HepG2 (cell line): ENCODE measurements at regions not wholly inside any gene's neighbourhood (a gene's known extent, or its start where the extent isn't known, plus 50 kb on each side); places are given as distances from the start of the nearest gene placed in this dataset.

Experiments used
- ATAC-seq: fragments of 200-7000 bp; cut with Tn5 transposase; 3 replicates; pipeline ENCODE4 v1.9.1; 2020; ENCODE audit warnings: mild to moderate bottlenecking, moderate library complexity
- BruUV-seq: library from RNA; stranded (reverse); fragments of 400-500 nt; replicated peaks from 2 replicates; lab custom pipeline; 2021; lab: Mats Ljungman, UMichigan
- CTCF ChIA-PET: fragments of 300-600 bp; formaldehyde crosslinking; extraction: SDS; loops from one replicate; lab custom pipeline; 2021; ENCODE audit warnings: low total read pairs, inconsistent platforms, low intra/inter-chr PET ratio; lab: Yijun Ruan, JAX
- POLR2A ChIA-PET: fragments of 350-600 bp; sonication (Branson Sonifier 250); formaldehyde crosslinking; loops from one replicate; lab custom pipeline; 2020; ENCODE audit warnings: antibody characterized with exemption, inconsistent platforms; lab: Yijun Ruan, JAX
- DNase-seq: peaks from one replicate; pipeline ENCODE4 v3.0.0-alpha.2; 2015; ENCODE audit warnings: low spot score
- FAIRE-seq: peaks from 3 replicates; lab custom pipeline; 2011; peaks lifted over from hg19 to GRCh38; lab: Jason Lieb, UNC
- H2AFZ ChIP-seq: one replicate; pipeline ENCODE4 v1.6.1; 2011; ENCODE audit warnings: low read length, inconsistent platforms
- H3K27ac ChIP-seq: fragments of 300-600 bp; 3 replicates; pipeline ENCODE4 v1.8.0; 2011; ENCODE audit warnings: mixed run types, mild to moderate bottlenecking, mixed read lengths, low read length, inconsistent platforms; ENCODE audit not compliant: insufficient read depth; ENCODE audit errors: extremely low read length
- H3K27me3 ChIP-seq, 2 experiments: fragments of 200-600 bp in 1 of 2; 2 replicates in 1 of 2; 3 replicates in 1 of 2; pipeline versions ENCODE4 v1.6.0 to v1.8.0; 2011; ENCODE audit warnings: low read length in 2 of 2, mild to moderate bottlenecking in 2 of 2, moderate library complexity in 2 of 2, inconsistent platforms in 1 of 2; ENCODE audit not compliant: insufficient read depth in 2 of 2, control insufficient read depth in 1 of 2
- H3K36me3 ChIP-seq, 2 experiments: fragments of 200-600 bp in 1 of 2; replicated peaks in 1 of 2; 2 replicates in 1 of 2; 3 replicates in 1 of 2; pipeline versions ENCODE4 v1.5.1 to v1.8.0; 2011; ENCODE audit warnings: low read length in 2 of 2, inconsistent platforms in 1 of 2; ENCODE audit not compliant: insufficient read depth in 2 of 2, control insufficient read depth in 1 of 2
- H3K4me1 ChIP-seq: 2 replicates; pipeline ENCODE4 v1.5.1; 2012; ENCODE audit warnings: low read length, inconsistent platforms; ENCODE audit not compliant: insufficient read depth
- H3K4me2 ChIP-seq: 2 replicates; pipeline ENCODE4 v1.6.0; 2011; ENCODE audit warnings: low read depth, low read length, inconsistent platforms
- H3K4me3 ChIP-seq, 3 experiments: fragments of 200-600 bp in 1 of 3; sonication (generic), shearing (Covaris generic) in 1 of 3; replicated peaks in 1 of 3; 2 replicates each; pipeline ENCODE4 v1.5.1; 2011 to 2016; ENCODE audit warnings: low read length in 3 of 3, inconsistent platforms in 2 of 3, low read depth in 2 of 3, mild to moderate bottlenecking in 2 of 3, control low read depth in 1 of 3, mixed read lengths in 1 of 3; ENCODE audit not compliant: insufficient read depth in 1 of 3
- H3K79me2 ChIP-seq: one replicate; pipeline ENCODE4 v1.6.1; 2011; ENCODE audit warnings: low read length, inconsistent platforms; ENCODE audit not compliant: insufficient read depth
- H3K9ac ChIP-seq: 2 replicates; pipeline ENCODE4 v1.6.0; 2011; ENCODE audit warnings: mild to moderate bottlenecking, low read depth, low read length, inconsistent platforms; ENCODE audit not compliant: insufficient read depth
- H3K9me3 ChIP-seq: 2 replicates; pipeline ENCODE4 v1.5.1; 2012; ENCODE audit warnings: mild to moderate bottlenecking, low read length
- H4K20me1 ChIP-seq: 2 replicates; pipeline ENCODE4 v1.6.0; 2011; ENCODE audit warnings: inconsistent platforms, mild to moderate bottlenecking, low read length, moderate library complexity; ENCODE audit not compliant: insufficient read depth
- ARNT ChIP-seq: fragments of 450-650 bp; IDR thresholded peaks from 2 replicates; pipeline ENCODE4 v1.6.1; 2017
- CCAR2 ChIP-seq: fragments of 200-400 bp; formaldehyde crosslinking; optimal IDR thresholded peaks from 2 replicates; pipeline ENCODE3; 2018; ENCODE audit warnings: low read depth, mild to moderate bottlenecking, low read length, moderate library complexity
- EHMT2 ChIP-seq: fragments of 200-600 bp; sonication (generic); IDR thresholded peaks from 2 replicates; pipeline ENCODE4 v1.7.0; 2017; ENCODE audit warnings: antibody characterized with exemption, low read depth, low read length, borderline replicate concordance
- ELF1 ChIP-seq: sonication (generic); formaldehyde crosslinking; IDR thresholded peaks from 2 replicates; pipeline ENCODE4 v1.4.0; 2020; ENCODE audit warnings: missing genetic modification reagents
- ISL2 ChIP-seq: sonication (generic); formaldehyde crosslinking; IDR thresholded peaks from 2 replicates; pipeline ENCODE4 v1.5.0; 2020; ENCODE audit warnings: missing genetic modification reagents
- LRRFIP1 ChIP-seq: sonication (generic); formaldehyde crosslinking; conservative IDR thresholded peaks from 2 replicates; pipeline ENCODE4 v1.4.0; 2020; ENCODE audit warnings: missing genetic modification reagents
- MEIS1 ChIP-seq: sonication (generic); formaldehyde crosslinking; IDR thresholded peaks from 2 replicates; pipeline ENCODE4 v1.9.0; 2021; ENCODE audit warnings: mild to moderate bottlenecking, missing genetic modification reagents, moderate library complexity, borderline replicate concordance
- MXI1 ChIP-seq: IDR thresholded peaks from 3 replicates; pipeline ENCODE4 v1.6.1; 2012; ENCODE audit warnings: low read depth, low read length, inconsistent platforms, borderline replicate concordance
- MYC ChIP-seq: sonication (generic); formaldehyde crosslinking; IDR thresholded peaks from 2 replicates; pipeline ENCODE4 v1.9.0; 2021; ENCODE audit warnings: missing genetic modification reagents, borderline replicate concordance
- MYPOP ChIP-seq: sonication (generic); formaldehyde crosslinking; IDR thresholded peaks from 2 replicates; pipeline ENCODE4 v1.8.1; 2023; ENCODE audit warnings: mild to moderate bottlenecking, moderate library complexity, missing genetic modification reagents
- NKX3-1 ChIP-seq: sonication (generic); formaldehyde crosslinking; IDR thresholded peaks from 2 replicates; pipeline ENCODE4 v1.5.0; 2020; ENCODE audit warnings: missing genetic modification reagents
- POLR2G ChIP-seq: fragments of 200-400 bp; formaldehyde crosslinking; IDR thresholded peaks from 2 replicates; pipeline ENCODE4 v1.6.1; 2018; ENCODE audit warnings: mild to moderate bottlenecking, low read depth, low read length, moderate library complexity
- RFXANK ChIP-seq: IDR thresholded peaks from 2 replicates; pipeline ENCODE4 v1.6.1; 2016
- SRF ChIP-seq: IDR thresholded peaks from 2 replicates; pipeline ENCODE4 v1.6.1; 2011; ENCODE audit warnings: mild to moderate bottlenecking, low read depth, low read length, moderate library complexity
- USF2 ChIP-seq, 2 experiments: sonication (generic) in 1 of 2; formaldehyde crosslinking in 1 of 2; IDR thresholded peaks; 2 replicates each; pipeline versions ENCODE4 v1.5.1 to v1.6.1; 2011 to 2020; ENCODE audit warnings: borderline replicate concordance in 1 of 2, low read depth in 1 of 2, low read length in 1 of 2, mild to moderate bottlenecking in 1 of 2, missing genetic modification reagents in 1 of 2, moderate library complexity in 1 of 2
- ZMYM2 ChIP-seq: sonication (generic); formaldehyde crosslinking; IDR thresholded peaks from 2 replicates; pipeline ENCODE4 v1.8.0; 2022; ENCODE audit warnings: mild to moderate bottlenecking, missing genetic modification reagents
- ZNF17 ChIP-seq: sonication (generic); formaldehyde crosslinking; IDR thresholded peaks from 2 replicates; pipeline ENCODE4 v1.5.0; 2020; ENCODE audit warnings: mild to moderate bottlenecking, missing genetic modification reagents
- ZNF557 ChIP-seq: sonication (generic); formaldehyde crosslinking; IDR thresholded peaks from 2 replicates; pipeline ENCODE4 v1.4.0; 2020; ENCODE audit warnings: missing genetic modification reagents
- ZNF691 ChIP-seq: sonication (generic); formaldehyde crosslinking; IDR thresholded peaks from 2 replicates; pipeline ENCODE4 v1.4.0; 2020; ENCODE audit warnings: missing genetic modification reagents, low read depth, mild to moderate bottlenecking, borderline replicate concordance
- ZNF83 ChIP-seq: sonication (generic); formaldehyde crosslinking; IDR thresholded peaks from 2 replicates; pipeline ENCODE4 v1.4.0; 2020; ENCODE audit warnings: missing genetic modification reagents, mild to moderate bottlenecking, borderline replicate concordance
- WGBS: methylation state at CpG from one replicate; pipeline ENCODE4 v1.1.6; 2017; ENCODE audit warnings: low lambda C conversion rate; 5-methylcytosine and 5-hydroxymethylcytosine counted together
- in situ Hi-C: cut with HindIII; loops from 2 replicates; pipeline ENCODE4 v1.10.0; 2017; ENCODE audit warnings: low pct_unique_long_range_greater_than_20kb; ENCODE audit not compliant: extremely low pct_ligation_motif_present
- intact Hi-C: fragments of 100-400 bp; cut with micrococcal nuclease; formaldehyde crosslinking; loops from one replicate; pipeline ENCODE4 v1.10.0; 2022; ENCODE audit not compliant: unreplicated experiment

- FAIRE-seq (no peak), DNase-seq (no peak), ATAC-seq (no peak)
- H4K20me1 ChIP-seq = no peaks in the 10 kb centered on the region
- POLR2A ChIA-PET = no interaction called here
- H3K4me2 ChIP-seq = no peak overlapping the region
- 22% methylated on average over 3 of the region's 3 CpGs for WGBS
- no TSS peak for BruUV-seq
- H3K27ac ChIP-seq = no peak overlapping the region
- no peak overlapping the region for H3K9ac ChIP-seq
- no peak overlapping the region for H3K4me3 ChIP-seq
- in situ Hi-C loops = no loop called here
- H3K27me3 ChIP-seq = no peaks in the 10 kb centered on the region
- H2AFZ ChIP-seq = no peak overlapping the region
- no peaks in the 10 kb centered on the region for H3K79me2 ChIP-seq
- no peak for TF ChIP-seq CCAR2
- no peak for TF ChIP-seq MXI1
- TF ChIP-seq EHMT2 = no peak
- TF ChIP-seq MYC (CRISPR knock-in tag) = no peak
- TF ChIP-seq USF2 (IDR thresholded peaks at IDR 0.05; ENCODE audit: low read depth, low read length) = no peak
- no peak for TF ChIP-seq USF2 (CRISPR knock-in tag; IDR thresholded peaks at IDR 0.05; ENCODE audit: borderline replicate concordance)
- TF ChIP-seq ZNF83 (CRISPR knock-in tag) = no peak
- no peak for TF ChIP-seq ZNF557
- no peak for TF ChIP-seq SRF
- no peak for TF ChIP-seq LRRFIP1 (CRISPR knock-in tag)
- TF ChIP-seq ISL2 (CRISPR knock-in tag) = no peak
- no peak for TF ChIP-seq RFXANK (CRISPR knock-in tag)
- no peak for TF ChIP-seq MEIS1 (CRISPR knock-in tag)
- TF ChIP-seq ZMYM2 (CRISPR knock-in tag) = no peak
- no peak for TF ChIP-seq POLR2G
- TF ChIP-seq NKX3-1 = no peak
- TF ChIP-seq ELF1 = no peak
- TF ChIP-seq MYPOP (CRISPR knock-in tag) = no peak
- no peak for TF ChIP-seq ZNF17
- no peak for TF ChIP-seq ZNF691
- TF ChIP-seq ARNT = no peak
- intact Hi-C loops = no loop called here
- peaks cover 7% of the 10 kb centered on the region for H3K4me1 ChIP-seq
- CTCF ChIA-PET = no interaction called here
- no peaks in the 10 kb centered on the region for H3K36me3 ChIP-seq
- no peaks in the 10 kb centered on the region for H3K9me3 ChIP-seq
These were observed 255.8 kb downstream of the LPIN1 start for GRCh38 chr2:12002215-12002614.
